HepG2 (cell line): ENCODE measurements at regions not wholly inside any gene's neighbourhood (a gene's known extent, or its start where the extent isn't known, plus 50 kb on each side); places are given as distances from the start of the nearest gene placed in this dataset.

Experiments
- ATAC-seq: fragments of 200-7000 bp; cut with Tn5 transposase; 3 replicates; pipeline ENCODE4 v1.9.1; 2020; ENCODE audit warnings: mild to moderate bottlenecking, moderate library complexity
- BruUV-seq: library from RNA; stranded (reverse); fragments of 400-500 nt; replicated peaks from 2 replicates; lab custom pipeline; 2021; lab: Mats Ljungman, UMichigan
- CTCF ChIA-PET: fragments of 300-600 bp; formaldehyde crosslinking; extraction: SDS; loops from one replicate; lab custom pipeline; 2021; ENCODE audit warnings: low total read pairs, inconsistent platforms, low intra/inter-chr PET ratio; lab: Yijun Ruan, JAX
- POLR2A ChIA-PET: fragments of 350-600 bp; sonication (Branson Sonifier 250); formaldehyde crosslinking; loops from one replicate; lab custom pipeline; 2020; ENCODE audit warnings: antibody characterized with exemption, inconsistent platforms; lab: Yijun Ruan, JAX
- DNase-seq: peaks from one replicate; pipeline ENCODE4 v3.0.0-alpha.2; 2015; ENCODE audit warnings: low spot score
- FAIRE-seq: peaks from 3 replicates; lab custom pipeline; 2011; peaks lifted over from hg19 to GRCh38; lab: Jason Lieb, UNC
- H2AFZ ChIP-seq: one replicate; pipeline ENCODE4 v1.6.1; 2011; ENCODE audit warnings: low read length, inconsistent platforms
- H3K27ac ChIP-seq: fragments of 300-600 bp; 3 replicates; pipeline ENCODE4 v1.8.0; 2011; ENCODE audit warnings: mixed run types, mild to moderate bottlenecking, mixed read lengths, low read length, inconsistent platforms; ENCODE audit not compliant: insufficient read depth; ENCODE audit errors: extremely low read length
- H3K27me3 ChIP-seq, 2 experiments: fragments of 200-600 bp in 1 of 2; 2 replicates in 1 of 2; 3 replicates in 1 of 2; pipeline versions ENCODE4 v1.6.0 to v1.8.0; 2011; ENCODE audit warnings: low read length in 2 of 2, mild to moderate bottlenecking in 2 of 2, moderate library complexity in 2 of 2, inconsistent platforms in 1 of 2; ENCODE audit not compliant: insufficient read depth in 2 of 2, control insufficient read depth in 1 of 2
- H3K36me3 ChIP-seq, 2 experiments: fragments of 200-600 bp in 1 of 2; replicated peaks in 1 of 2; 2 replicates in 1 of 2; 3 replicates in 1 of 2; pipeline versions ENCODE4 v1.5.1 to v1.8.0; 2011; ENCODE audit warnings: low read length in 2 of 2, inconsistent platforms in 1 of 2; ENCODE audit not compliant: insufficient read depth in 2 of 2, control insufficient read depth in 1 of 2
- H3K4me1 ChIP-seq: 2 replicates; pipeline ENCODE4 v1.5.1; 2012; ENCODE audit warnings: low read length, inconsistent platforms; ENCODE audit not compliant: insufficient read depth
- H3K4me2 ChIP-seq: 2 replicates; pipeline ENCODE4 v1.6.0; 2011; ENCODE audit warnings: low read depth, low read length, inconsistent platforms
- H3K4me3 ChIP-seq, 3 experiments: fragments of 200-600 bp in 1 of 3; sonication (generic), shearing (Covaris generic) in 1 of 3; replicated peaks in 1 of 3; 2 replicates each; pipeline ENCODE4 v1.5.1; 2011 to 2016; ENCODE audit warnings: low read length in 3 of 3, inconsistent platforms in 2 of 3, low read depth in 2 of 3, mild to moderate bottlenecking in 2 of 3, control low read depth in 1 of 3, mixed read lengths in 1 of 3; ENCODE audit not compliant: insufficient read depth in 1 of 3
- H3K79me2 ChIP-seq: one replicate; pipeline ENCODE4 v1.6.1; 2011; ENCODE audit warnings: low read length, inconsistent platforms; ENCODE audit not compliant: insufficient read depth
- H3K9ac ChIP-seq: 2 replicates; pipeline ENCODE4 v1.6.0; 2011; ENCODE audit warnings: mild to moderate bottlenecking, low read depth, low read length, inconsistent platforms; ENCODE audit not compliant: insufficient read depth
- H3K9me3 ChIP-seq: 2 replicates; pipeline ENCODE4 v1.5.1; 2012; ENCODE audit warnings: mild to moderate bottlenecking, low read length
- H4K20me1 ChIP-seq: 2 replicates; pipeline ENCODE4 v1.6.0; 2011; ENCODE audit warnings: inconsistent platforms, mild to moderate bottlenecking, low read length, moderate library complexity; ENCODE audit not compliant: insufficient read depth
- MAFK ChIP-seq, 2 experiments: IDR thresholded peaks in 1 of 2; conservative IDR thresholded peaks in 1 of 2; 2 replicates each; pipeline ENCODE4 v1.6.1; 2011; ENCODE audit warnings: improper control_type of control experiment in 2 of 2, low read length in 2 of 2
- PLRG1 ChIP-seq: fragments of 450-650 bp; conservative IDR thresholded peaks from 2 replicates; pipeline ENCODE4 v1.6.1; 2016
- PPARG ChIP-seq: conservative IDR thresholded peaks from 2 replicates; pipeline ENCODE4 v1.6.1; 2016; ENCODE audit warnings: missing biosample characterization, missing genetic modification reagents
- RBM39 ChIP-seq: fragments of 200-400 bp; formaldehyde crosslinking; IDR thresholded peaks from one replicate; pipeline ENCODE4 v1.6.1; 2018; ENCODE audit warnings: antibody characterized with exemption, mild to moderate bottlenecking, low read depth, low read length; ENCODE audit not compliant: poor library complexity, severe bottlenecking
- REPIN1 ChIP-seq: sonication (generic); formaldehyde crosslinking; IDR thresholded peaks from 2 replicates; pipeline ENCODE4 v1.8.0; 2022; ENCODE audit warnings: missing genetic modification reagents, low read depth, mild to moderate bottlenecking, borderline replicate concordance
- ZNF484 ChIP-seq: sonication (generic); formaldehyde crosslinking; IDR thresholded peaks from 2 replicates; pipeline ENCODE4 v1.5.1; 2020; ENCODE audit warnings: mild to moderate bottlenecking, low read depth, missing genetic modification reagents, borderline replicate concordance
- ZNF713 ChIP-seq: sonication (generic); formaldehyde crosslinking; IDR thresholded peaks from 2 replicates; pipeline ENCODE4 v1.4.0; 2020; ENCODE audit warnings: mild to moderate bottlenecking, missing genetic modification reagents
- WGBS: methylation state at CpG from one replicate; pipeline ENCODE4 v1.1.6; 2017; ENCODE audit warnings: low lambda C conversion rate; 5-methylcytosine and 5-hydroxymethylcytosine counted together
- in situ Hi-C: cut with HindIII; loops from 2 replicates; pipeline ENCODE4 v1.10.0; 2017; ENCODE audit warnings: low pct_unique_long_range_greater_than_20kb; ENCODE audit not compliant: extremely low pct_ligation_motif_present
- intact Hi-C: fragments of 100-400 bp; cut with micrococcal nuclease; formaldehyde crosslinking; loops from one replicate; pipeline ENCODE4 v1.10.0; 2022; ENCODE audit not compliant: unreplicated experiment
- TF ChIP-seq, protein P1 (sequence below): sonication (generic); formaldehyde crosslinking; IDR thresholded peaks from 2 replicates; pipeline ENCODE4 v1.9.0; 2022; ENCODE audit warnings: low read depth, missing genetic modification reagents
- TF ChIP-seq, protein P2 (sequence below): IDR thresholded peaks from 2 replicates; pipeline ENCODE4 v1.6.1; 2018; ENCODE audit warnings: missing genetic modification reagents, mild to moderate bottlenecking, missing compliant biosample characterization
- TF ChIP-seq, protein P3 (sequence below): sonication (generic); formaldehyde crosslinking; IDR thresholded peaks from 2 replicates; pipeline ENCODE4 v1.4.0; 2020; ENCODE audit warnings: mild to moderate bottlenecking, missing genetic modification reagents, borderline replicate concordance

DNA sequence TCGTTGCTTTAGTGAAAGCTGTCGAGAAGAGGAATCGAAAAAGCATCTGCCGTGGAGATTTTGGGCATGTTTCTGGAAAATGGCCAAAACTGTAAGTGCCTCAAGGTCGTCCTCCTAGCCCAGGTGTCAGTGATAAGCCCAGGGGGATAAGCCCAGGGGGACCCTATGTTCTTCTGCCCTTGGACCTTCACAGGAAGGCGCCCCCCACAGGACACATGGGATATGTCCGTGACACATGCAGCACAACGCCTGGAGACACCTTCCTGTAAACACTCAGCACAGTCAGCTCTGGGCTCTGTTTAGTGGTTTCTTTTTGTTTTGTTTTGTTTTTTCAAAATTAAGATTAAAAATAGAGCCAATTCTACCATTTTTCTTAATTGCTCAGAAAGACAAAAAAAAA, 272.7 kb downstream of the KLF6 start:
- H3K27ac ChIP-seq = no peak overlapping the region
- TF ChIP-seq, protein P1, sequence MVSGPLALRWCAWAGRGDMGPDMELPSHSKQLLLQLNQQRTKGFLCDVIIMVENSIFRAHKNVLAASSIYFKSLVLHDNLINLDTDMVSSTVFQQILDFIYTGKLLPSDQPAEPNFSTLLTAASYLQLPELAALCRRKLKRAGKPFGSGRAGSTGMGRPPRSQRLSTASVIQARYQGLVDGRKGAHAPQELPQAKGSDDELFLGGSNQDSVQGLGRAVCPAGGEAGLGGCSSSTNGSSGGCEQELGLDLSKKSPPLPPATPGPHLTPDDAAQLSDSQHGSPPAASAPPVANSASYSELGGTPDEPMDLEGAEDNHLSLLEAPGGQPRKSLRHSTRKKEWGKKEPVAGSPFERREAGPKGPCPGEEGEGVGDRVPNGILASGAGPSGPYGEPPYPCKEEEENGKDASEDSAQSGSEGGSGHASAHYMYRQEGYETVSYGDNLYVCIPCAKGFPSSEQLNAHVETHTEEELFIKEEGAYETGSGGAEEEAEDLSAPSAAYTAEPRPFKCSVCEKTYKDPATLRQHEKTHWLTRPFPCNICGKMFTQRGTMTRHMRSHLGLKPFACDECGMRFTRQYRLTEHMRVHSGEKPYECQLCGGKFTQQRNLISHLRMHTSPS (CRISPR knock-in tag) = no peak
- TF ChIP-seq PLRG1 (no peak), ZNF713 (no peak)
- TF ChIP-seq, protein P2, sequence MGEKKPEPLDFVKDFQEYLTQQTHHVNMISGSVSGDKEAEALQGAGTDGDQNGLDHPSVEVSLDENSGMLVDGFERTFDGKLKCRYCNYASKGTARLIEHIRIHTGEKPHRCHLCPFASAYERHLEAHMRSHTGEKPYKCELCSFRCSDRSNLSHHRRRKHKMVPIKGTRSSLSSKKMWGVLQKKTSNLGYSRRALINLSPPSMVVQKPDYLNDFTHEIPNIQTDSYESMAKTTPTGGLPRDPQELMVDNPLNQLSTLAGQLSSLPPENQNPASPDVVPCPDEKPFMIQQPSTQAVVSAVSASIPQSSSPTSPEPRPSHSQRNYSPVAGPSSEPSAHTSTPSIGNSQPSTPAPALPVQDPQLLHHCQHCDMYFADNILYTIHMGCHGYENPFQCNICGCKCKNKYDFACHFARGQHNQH = no peak
- TF ChIP-seq, all 625 proteins: peak for 0
- Histone ChIP-seq H3K4me3 (no peak overlapping the region), H3K27me3 (peaks cover 0 to 14% of the 10 kb centered on the region in 2 experiments; a peak in 2 of 5 replicates), H2AFZ (no peak overlapping the region), H3K9me3 (no peaks in the 10 kb centered on the region; the same call in 1 of the 2 replicates), H3K36me3 (no peaks in the 10 kb centered on the region), H3K9ac (no peak overlapping the region), H3K4me2 (no peak overlapping the region), H4K20me1 (no peaks in the 10 kb centered on the region), H3K4me1 (peaks cover 17% of the 10 kb centered on the region), H3K79me2 (no peaks in the 10 kb centered on the region)
- CTCF ChIA-PET = no interaction called here
- no TSS peak for BruUV-seq
- POLR2A ChIA-PET = interaction anchor here (0.7 kb wide), 2 partner anchors 917 to 981 kb away, joined by 3 read pairs; no protein-coding TSS in a partner anchor
- in situ Hi-C loops = no loop called here
- ATAC-seq (no peak), DNase-seq (no peak), FAIRE-seq (no peak)
- WGBS = 39% methylated on average over 8 of the region's 8 CpGs
- intact Hi-C loops = no loop called here

DNA sequence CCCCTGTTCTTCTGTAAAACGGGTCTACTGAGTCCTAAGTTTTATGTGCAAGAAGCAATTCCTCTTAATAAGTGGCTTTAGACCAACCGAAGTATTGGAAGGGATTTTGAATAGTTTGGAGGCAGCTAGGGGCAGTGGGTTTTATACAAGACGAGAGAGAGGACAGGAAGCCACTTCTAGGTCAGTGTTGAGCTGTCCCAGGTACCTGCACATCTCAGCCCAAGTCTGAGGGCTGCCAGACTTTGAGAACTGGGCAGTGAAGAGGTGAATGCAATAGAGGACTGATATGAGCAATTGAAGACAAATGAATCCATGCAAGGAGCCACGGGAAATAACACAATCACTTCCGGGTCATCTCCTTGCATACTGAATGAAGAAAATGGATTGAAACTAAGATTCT, 273.5 kb downstream of the KLF6 start:
- ChIA-PET CTCF (no interaction called here), POLR2A (no interaction called here)
- H3K79me2 ChIP-seq = no peaks in the 10 kb centered on the region
- no peak overlapping the region for H3K4me2 ChIP-seq
- no peaks in the 10 kb centered on the region for H3K36me3 ChIP-seq
- peaks cover 11% of the 10 kb centered on the region for H3K4me1 ChIP-seq
- DNase-seq = no peak
- intact Hi-C loops (no loop called here), in situ Hi-C loops (no loop called here)
- no peak overlapping the region for H3K4me3 ChIP-seq
- no TSS peak for BruUV-seq
- no peak overlapping the region for H3K9ac ChIP-seq
- H2AFZ ChIP-seq = no peak overlapping the region
- no peak overlapping the region for H3K27ac ChIP-seq
- no peaks in the 10 kb centered on the region for H4K20me1 ChIP-seq
- 3% methylated on average over 5 of the region's 5 CpGs for WGBS
- no peak for FAIRE-seq
- no peak for ATAC-seq
- peaks cover 0 to 14% of the 10 kb centered on the region in 2 experiments; a peak in 1 of 5 replicates for H3K27me3 ChIP-seq
- H3K9me3 ChIP-seq = no peaks in the 10 kb centered on the region
- TF ChIP-seq, protein P3, sequence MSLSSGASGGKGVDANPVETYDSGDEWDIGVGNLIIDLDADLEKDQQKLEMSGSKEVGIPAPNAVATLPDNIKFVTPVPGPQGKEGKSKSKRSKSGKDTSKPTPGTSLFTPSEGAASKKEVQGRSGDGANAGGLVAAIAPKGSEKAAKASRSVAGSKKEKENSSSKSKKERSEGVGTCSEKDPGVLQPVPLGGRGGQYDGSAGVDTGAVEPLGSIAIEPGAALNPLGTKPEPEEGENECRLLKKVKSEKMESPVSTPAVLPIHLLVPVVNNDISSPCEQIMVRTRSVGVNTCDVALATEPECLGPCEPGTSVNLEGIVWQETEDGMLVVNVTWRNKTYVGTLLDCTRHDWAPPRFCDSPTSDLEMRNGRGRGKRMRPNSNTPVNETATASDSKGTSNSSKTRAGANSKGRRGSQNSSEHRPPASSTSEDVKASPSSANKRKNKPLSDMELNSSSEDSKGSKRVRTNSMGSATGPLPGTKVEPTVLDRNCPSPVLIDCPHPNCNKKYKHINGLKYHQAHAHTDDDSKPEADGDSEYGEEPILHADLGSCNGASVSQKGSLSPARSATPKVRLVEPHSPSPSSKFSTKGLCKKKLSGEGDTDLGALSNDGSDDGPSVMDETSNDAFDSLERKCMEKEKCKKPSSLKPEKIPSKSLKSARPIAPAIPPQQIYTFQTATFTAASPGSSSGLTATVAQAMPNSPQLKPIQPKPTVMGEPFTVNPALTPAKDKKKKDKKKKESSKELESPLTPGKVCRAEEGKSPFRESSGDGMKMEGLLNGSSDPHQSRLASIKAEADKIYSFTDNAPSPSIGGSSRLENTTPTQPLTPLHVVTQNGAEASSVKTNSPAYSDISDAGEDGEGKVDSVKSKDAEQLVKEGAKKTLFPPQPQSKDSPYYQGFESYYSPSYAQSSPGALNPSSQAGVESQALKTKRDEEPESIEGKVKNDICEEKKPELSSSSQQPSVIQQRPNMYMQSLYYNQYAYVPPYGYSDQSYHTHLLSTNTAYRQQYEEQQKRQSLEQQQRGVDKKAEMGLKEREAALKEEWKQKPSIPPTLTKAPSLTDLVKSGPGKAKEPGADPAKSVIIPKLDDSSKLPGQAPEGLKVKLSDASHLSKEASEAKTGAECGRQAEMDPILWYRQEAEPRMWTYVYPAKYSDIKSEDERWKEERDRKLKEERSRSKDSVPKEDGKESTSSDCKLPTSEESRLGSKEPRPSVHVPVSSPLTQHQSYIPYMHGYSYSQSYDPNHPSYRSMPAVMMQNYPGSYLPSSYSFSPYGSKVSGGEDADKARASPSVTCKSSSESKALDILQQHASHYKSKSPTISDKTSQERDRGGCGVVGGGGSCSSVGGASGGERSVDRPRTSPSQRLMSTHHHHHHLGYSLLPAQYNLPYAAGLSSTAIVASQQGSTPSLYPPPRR (CRISPR knock-in tag) = no peak
- TF ChIP-seq REPIN1 (CRISPR knock-in tag) (no peak), MAFK (conservative IDR thresholded peaks at IDR 0.05 in 1 of 2, IDR thresholded peaks at IDR 0.05 in 1 of 2; ENCODE audit: low read length in 2 of 2) (no peak), PPARG (CRISPR knock-in tag) (no peak), RBM39 (no peak), ZNF484 (CRISPR knock-in tag) (no peak)
